GM18909 (cell line): ENCODE measurements at regions not wholly inside any gene's neighbourhood (a gene's known extent, or its start where the extent isn't known, plus 50 kb on each side); places are given as distances from the start of the nearest gene placed in this dataset.

ENCODE experiments used
- ATAC-seq: cut with Tn5 transposase; IDR thresholded peaks from one replicate; pipeline ENCODE4 v1.9.1; 2021; ENCODE audit warnings: mild to moderate bottlenecking; ENCODE audit not compliant: unreplicated experiment, poor library complexity

GRCh38 chr15:66941791-66942190 lies 123.6 kb upstream of the SMAD3 start:
- no peak for ATAC-seq

DNA sequence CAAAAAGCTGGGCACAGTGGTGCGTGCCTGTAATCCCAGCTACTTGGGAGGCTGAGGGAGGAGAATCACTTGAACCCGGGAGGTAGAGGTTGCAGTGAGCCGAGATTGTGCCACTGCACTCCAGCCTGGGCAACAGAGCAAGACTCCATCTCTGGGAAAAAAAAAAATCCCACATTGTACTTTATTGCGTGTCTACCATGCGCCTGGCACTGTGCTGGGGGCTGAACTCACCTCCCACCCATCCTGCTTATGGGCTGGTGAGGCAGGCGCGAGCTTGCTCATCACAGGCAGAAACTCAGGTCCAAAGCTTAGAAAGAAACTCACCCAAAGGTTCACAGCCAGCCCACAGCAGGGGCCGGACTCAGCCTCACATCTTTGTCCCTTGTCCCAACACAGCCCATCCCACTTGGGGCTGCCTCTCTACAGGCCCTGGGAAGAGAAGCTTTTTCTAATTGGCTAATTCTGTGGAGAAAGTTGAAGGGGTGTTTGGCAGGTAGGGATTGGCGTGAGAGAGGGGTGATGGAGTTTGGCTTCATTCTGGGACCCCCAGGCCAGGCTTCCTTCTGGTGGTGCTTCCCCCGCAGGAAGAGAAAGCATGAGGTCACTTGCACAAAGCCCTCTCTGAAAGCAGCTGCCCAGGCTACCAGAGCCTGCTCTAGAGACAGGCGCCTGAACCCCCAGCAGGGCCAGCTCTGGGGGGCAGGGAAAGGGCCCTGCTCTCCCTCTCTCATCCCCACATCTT lies 122.6 kb upstream of the SMAD3 start:
- no peak for ATAC-seq

DNA sequence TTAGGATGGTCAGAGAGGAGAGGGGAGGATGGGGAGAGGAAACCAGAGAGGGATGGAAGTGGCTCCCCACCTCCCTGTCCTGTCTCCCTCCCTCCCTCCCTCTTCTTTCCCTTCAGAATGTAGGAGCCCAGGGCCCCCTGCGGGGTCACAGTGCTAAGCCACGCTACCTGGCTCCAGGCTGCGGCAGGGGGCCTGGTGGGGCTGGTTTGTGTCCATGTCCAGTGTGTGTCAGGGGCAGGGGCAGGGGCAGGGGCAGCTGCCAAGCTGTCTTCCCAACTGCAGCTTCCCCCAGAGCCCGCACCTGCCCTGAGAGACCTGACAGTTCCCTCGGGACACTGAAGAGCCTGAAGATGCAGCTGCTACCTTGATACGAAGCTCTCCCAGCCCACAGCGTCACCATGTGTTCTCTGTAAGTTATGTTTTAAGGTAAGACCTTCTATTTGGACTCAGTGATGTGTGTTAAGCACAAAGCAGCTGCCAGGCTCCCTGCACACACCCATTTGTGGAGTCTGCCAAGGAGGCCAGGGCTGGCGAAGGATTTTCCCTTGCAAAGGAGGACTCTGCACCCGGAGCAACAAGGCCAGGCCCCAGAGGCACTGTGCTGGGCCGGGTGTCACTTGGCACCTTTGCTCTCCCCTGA lies 121.8 kb upstream of the SMAD3 start:
- ATAC-seq = no peak

DNA sequence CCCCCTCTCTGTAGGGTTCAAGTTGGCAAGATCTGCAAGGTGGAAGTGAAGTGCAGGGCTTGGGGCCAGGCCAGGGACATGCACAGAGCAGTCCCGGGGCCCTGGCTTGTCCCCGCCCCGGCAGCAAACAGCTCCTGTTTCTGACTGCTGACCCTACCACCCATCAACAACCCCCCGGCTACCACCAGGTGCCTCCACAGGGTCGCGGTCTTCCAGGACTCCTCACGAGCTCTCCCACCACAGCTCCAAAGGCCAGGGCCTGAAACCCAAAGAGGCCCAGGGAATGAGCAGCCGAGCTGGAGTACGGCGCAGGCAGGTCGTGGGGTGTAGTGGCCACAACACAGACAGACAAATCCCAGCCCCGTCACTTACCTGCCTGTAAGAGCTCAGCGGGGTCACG lies 121.3 kb upstream of the SMAD3 start:
- ATAC-seq = no peak

DNA sequence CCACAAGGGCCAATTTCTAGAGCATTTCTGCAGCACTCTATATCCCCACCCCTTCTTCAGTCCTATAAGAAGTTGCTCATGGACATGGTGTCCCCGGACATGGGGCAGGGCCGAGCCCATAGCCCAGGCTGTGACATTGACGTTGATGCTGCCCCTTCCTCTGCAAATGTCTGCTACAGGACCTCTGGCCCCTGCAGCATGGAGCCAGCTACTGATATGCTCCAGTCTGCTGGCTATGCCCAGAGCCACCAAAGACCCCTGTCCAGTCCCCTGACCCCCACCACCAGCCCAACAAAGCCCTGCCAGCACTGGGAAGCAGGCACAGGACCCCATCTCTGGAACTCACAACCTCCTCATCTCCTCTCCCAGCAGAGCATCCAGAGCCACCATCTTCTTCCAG lies 120.1 kb upstream of the SMAD3 start:
- no peak for ATAC-seq

DNA sequence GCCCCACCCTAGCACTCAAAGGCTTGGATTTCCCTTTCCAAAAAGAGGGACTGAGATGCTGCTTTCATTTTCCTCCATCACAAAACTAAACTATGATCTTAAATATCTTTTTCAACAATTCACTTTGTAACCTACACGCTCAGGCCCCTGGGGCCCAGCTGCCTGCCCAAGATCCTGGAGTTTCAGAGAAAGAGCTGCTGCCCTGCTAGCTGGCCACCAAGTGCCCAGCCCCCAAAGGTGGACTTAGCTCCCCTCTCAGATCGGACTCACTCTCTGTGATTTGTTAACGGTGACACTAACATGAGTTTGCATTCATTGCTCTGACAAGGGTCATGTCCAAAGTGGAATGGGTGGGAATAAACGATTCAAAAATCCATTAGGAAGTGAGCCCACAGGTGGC lies 119.6 kb upstream of the SMAD3 start:
- no peak for ATAC-seq

GRCh38 chr15:66946578-66947164 lies 118.7 kb upstream of the SMAD3 start:
- ATAC-seq = no peak

DNA sequence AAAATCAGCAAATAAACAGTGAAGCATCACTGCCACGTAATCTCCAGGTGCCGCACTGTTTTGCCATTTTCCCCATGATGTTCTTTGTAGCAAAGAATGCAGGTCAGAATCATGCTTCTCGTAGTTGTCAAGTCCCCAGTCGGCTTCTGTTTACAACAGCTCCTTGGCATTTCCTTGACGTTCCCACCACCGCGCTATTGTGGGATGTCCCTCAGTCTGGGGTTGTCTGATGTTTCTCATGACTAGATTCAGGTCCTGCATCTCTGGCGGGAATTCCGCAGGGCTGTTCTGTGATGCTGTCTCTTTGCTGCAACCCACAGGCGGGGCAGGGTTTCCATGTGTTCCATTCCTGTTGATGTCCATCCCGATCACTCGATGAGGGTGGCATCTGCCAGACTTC lies 117.9 kb upstream of the SMAD3 start:
- no peak for ATAC-seq

DNA sequence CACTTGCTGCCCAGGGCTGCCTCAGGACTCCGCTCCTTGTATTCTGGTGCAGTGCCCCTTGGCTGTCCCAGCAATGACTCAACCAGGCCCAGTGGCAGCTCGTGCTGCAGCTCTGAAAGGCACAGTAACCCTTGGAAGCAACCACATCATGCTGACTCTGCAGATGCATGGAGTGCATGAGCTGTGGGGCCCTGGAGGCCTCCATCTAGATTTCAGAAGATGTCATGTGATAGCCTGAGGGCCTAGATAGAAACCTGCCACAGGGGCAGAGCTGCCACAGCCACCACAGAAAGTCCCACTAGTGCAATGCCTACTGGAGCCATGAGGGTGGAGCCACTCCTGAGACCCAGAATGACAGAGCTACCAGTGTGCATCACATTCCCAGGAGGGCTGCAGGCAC lies 117.1 kb upstream of the SMAD3 start:
- no peak for ATAC-seq

- no peak for ATAC-seq
Measured at GRCh38 chr15:66950114-66950513, 115.3 kb upstream of the SMAD3 start.

- no peak for ATAC-seq
Measured at GRCh38 chr15:66951531-66952320, 113.7 kb upstream of the SMAD3 start.

DNA sequence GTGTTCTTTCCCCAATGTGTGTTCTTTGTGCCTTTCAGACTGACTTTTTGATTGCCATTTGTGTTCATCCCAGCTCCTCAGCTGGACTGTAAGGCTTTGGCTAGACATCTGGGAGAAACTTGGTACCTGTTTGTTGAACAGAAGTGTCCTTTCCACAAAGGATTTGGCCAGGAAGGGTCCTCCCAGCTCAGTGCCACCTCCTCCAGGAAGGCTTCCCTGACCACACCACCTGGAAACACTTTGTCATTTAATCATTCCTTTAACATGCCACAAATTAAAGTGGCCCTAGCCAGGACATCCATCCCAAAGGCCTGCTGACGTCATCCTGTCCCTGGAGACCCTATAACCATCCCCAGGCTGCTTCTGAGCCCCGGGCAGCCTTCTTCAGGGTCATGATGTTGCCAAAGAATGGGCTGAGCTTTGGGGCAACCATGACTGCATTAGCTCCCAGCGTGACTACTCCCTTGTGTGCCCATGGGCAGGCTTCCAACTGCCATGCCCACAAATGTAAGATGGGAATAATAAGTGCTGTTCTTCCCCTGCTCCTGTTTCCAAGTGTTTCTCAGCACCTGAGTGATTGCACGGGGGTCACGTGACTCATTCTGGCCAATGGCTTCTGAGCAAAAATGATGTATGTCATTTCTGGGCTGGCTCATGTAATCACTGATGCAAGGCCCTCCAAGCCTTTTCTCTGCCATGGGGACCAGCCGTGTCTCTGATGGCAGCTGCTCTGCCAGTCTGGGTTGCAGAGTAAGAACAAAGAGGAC lies 112.5 kb upstream of the SMAD3 start:
- no peak for ATAC-seq

DNA sequence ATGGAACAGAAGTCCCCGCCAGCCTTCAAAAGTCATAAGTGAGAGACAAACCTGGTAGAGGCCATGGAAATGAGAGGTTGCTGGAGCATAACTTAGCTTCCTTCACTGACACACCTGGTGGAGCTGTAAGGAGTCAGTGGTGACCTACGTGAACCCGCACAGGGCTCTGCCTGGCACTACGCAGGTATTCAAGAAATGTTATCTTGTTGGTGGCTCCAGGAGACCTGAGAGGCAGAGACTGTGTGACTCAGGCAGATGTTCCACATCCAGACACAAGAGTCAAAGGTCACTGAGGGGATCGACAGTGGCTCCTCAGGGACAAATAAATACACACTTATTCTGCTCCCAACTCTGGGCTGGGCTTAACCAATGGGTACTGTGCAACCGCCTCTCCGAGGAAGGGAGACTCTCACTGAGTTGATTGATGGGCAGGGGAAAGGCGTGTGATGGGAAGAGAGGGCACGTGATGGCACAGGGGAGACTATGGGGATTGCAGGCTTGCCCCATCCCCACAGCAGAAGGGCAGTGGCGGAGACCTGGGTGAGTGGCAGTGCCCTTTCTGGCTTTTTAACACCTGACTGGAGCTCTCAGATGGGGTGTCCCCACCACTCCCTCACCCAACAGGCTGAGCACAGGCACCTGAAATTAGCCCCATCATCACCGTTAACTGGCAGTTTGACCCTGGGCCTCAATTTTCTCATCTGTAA lies 111.7 kb upstream of the SMAD3 start:
- no peak for ATAC-seq

- ATAC-seq = no peak
Measured at GRCh38 chr15:66954601-66955000, 110.8 kb upstream of the SMAD3 start.

DNA sequence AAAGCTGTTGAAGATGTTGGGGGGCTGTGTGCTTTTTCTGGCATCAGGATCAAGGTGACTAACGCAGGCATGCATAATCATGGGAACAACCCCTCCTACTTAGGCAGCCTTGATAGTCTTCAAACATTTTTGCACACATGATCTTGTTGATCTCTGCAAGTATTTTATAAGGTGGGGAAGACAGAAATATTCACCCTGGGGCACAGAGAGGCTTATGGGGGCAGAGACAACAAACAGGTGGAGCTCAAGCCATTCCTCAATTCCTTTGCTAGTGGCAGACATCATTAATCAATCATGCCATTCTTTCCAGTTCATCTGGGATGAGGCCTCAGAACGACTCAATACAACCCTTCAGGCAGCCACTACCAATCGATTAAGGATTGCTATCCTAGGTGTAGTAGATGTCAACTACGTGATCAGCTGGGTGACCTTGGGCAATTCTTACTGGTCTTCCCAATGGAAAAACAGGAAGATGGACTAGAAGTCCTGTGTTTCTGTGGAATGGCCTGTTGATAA lies 110.3 kb upstream of the SMAD3 start:
- ATAC-seq = no peak

DNA sequence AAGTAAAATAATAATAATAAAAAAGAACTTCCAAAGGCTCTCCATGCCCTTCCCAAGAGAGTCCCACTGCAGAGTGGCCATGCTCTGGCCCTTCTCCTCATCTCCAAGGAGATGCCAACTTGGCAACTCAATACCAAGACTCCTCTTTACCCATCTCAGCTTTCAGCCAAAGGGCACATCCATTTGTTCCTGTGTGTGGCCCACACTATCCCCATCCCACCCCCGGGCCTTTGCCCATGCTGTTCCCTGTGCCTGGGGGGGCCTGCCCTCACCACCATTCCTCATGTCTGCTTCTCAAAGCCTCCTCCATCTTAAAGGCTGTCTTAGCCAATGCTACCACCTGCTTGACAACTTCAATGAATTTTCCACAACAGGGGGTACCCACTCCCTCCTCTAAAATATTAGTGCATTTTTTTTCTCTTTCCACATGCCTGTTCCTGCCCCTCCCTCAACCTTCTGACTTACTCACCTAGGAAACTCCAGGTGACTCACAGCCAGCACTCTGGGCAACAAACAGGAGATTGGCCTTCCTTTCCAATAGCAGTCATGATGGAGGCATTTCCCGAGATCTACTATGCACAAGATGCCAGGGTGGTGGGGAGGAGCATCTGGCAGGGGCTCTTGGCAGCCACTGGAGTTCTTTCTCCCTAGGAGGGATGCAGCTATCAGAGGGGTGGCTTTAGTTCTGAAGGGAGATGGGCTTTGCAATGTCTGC lies 109.4 kb upstream of the SMAD3 start:
- ATAC-seq = no peak

DNA sequence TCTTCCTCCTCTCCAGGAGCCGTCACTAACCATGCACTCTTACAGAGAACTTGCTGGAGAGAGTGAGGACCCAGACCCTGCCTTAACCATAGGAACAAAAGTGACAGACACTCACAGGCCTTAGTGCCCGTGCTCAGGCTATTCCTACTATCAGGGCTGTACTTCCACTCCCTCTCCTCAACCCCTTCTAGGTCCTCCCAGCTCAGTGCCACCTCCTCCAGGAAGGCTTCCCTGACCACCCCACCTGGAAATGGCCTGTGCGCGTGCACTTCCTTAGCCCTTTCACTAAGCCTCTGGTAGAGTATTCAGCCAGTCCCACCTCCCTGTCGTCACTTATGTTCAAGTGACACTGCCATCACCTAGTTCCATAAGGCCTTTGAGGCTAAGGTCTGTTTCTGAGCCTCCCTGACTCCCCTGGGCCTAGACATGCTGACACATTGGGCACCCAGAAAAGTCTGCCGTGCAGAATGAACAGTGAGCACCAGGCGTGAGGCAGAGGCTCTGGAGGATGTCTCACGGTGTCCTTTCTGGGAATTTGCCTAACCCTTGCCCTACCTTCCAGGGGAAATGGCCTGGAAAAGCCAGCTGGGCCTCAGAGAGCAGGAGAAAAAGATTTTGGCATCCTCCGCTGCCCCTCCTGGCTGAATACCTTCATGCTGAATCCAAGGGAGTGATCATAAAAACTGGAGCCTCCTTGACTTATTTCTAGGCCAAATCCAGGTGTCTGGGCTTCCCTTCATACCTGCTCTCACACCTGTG lies 108.6 kb upstream of the SMAD3 start:
- ATAC-seq = no peak

GRCh38 chr15:66957431-66957720 lies 108.0 kb upstream of the SMAD3 start:
- no peak for ATAC-seq
